ENCODE measurements at regions not wholly inside any gene's neighbourhood (a gene's known extent, or its start where the extent isn't known, plus 50 kb on each side); places are given as distances from the start of the nearest gene placed in this dataset.

DNA sequence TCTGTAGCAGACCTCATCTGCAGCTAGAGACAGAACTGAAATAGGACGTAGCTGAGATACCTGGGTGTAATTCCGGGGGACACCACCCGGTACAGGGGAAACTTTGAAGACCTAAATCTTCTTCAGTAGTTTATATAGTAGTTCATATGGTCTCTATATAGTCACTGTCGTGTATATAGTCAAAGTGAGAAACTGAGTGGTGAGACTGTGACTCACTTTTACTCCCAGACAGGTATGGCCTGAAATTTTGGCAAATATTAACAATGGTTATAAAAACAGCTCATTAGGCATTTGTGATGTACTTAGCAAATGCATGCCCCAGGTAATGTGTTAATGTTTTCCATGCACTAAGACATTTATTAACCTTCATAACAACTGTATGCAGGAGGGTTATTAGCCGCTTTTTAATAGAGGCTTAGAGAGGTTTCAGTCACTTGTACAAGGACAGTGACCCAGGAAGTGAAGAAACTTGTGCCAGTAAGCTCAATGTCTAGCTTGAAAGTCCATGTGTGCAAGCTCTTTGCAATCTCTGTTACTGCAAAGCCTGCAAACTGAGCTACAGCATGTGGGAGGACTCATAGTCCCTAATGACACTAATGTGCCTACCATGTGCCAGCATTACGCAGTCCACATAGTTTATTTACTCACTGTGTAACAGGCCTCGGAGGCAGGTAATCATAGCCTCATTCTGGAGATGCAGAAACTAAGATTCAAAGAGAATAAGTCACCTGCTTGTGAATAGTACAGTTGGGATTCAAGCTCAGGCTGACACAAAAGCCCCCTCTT lies 165.4 kb upstream of the CHD6 start:
- no peaks in the 10 kb centered on the region; a peak in 1 of 5 replicates for H3K27me3 ChIP-seq (ENCODE audit: control insufficient read depth in 1 of 2, insufficient read depth in 2 of 2, low read length in 2 of 2)
- H2AFZ ChIP-seq (ENCODE audit: low read length), result no peak overlapping the region
- 3% methylated on average over 7 of the region's 7 CpGs for WGBS (ENCODE audit: low lambda C conversion rate)
- ATAC-seq (no peak), DNase-seq (ENCODE audit: low spot score) (no peak), FAIRE-seq (no peak)
- intact Hi-C loops (cut with micrococcal nuclease; ENCODE audit: unreplicated experiment), result no loop called here
- ChIA-PET CTCF (ENCODE audit: low intra/inter-chr PET ratio, low total read pairs) (no interaction called here), POLR2A (no interaction called here)
- H3K27ac ChIP-seq (ENCODE audit: extremely low read length, insufficient read depth, low read length), result no peak overlapping the region
- H3K4me1 ChIP-seq (ENCODE audit: insufficient read depth, low read length), result no peaks in the 10 kb centered on the region
- no peak overlapping the region for H3K4me2 ChIP-seq (ENCODE audit: low read depth, low read length)
- in situ Hi-C loops (cut with HindIII; ENCODE audit: extremely low pct_ligation_motif_present, low pct_unique_long_range_greater_than_20kb), result no loop called here
- H3K4me3 ChIP-seq (replicated peaks in 1 of 3; ENCODE audit: insufficient read depth in 1 of 3, low read depth in 2 of 3, low read length in 3 of 3), result no peak overlapping the region
- H3K36me3 ChIP-seq (replicated peaks in 1 of 2; ENCODE audit: control insufficient read depth in 1 of 2, insufficient read depth in 2 of 2, low read length in 2 of 2), result no peaks in the 10 kb centered on the region
- no peak overlapping the region for H3K9ac ChIP-seq (ENCODE audit: insufficient read depth, low read depth, low read length)
- H4K20me1 ChIP-seq (ENCODE audit: insufficient read depth, low read length), result no peaks in the 10 kb centered on the region
- no TSS peak for BruUV-seq (replicated peaks)
- no peaks in the 10 kb centered on the region for H3K79me2 ChIP-seq (ENCODE audit: insufficient read depth, low read length)
- H3K9me3 ChIP-seq (ENCODE audit: low read length), result no peaks in the 10 kb centered on the region
- TF ChIP-seq TCF7L2 (IDR thresholded peaks at IDR 0.05; ENCODE audit: low read depth, low read length), result no peak
- no peak for TF ChIP-seq ZNF7 (CRISPR knock-in tag; IDR thresholded peaks at IDR 0.05)
- no peak for TF ChIP-seq HOXA9 (CRISPR knock-in tag; IDR thresholded peaks at IDR 0.05; ENCODE audit: borderline replicate concordance)
- no peak for TF ChIP-seq ZNF17 (CRISPR knock-in tag; IDR thresholded peaks at IDR 0.05)

DNA sequence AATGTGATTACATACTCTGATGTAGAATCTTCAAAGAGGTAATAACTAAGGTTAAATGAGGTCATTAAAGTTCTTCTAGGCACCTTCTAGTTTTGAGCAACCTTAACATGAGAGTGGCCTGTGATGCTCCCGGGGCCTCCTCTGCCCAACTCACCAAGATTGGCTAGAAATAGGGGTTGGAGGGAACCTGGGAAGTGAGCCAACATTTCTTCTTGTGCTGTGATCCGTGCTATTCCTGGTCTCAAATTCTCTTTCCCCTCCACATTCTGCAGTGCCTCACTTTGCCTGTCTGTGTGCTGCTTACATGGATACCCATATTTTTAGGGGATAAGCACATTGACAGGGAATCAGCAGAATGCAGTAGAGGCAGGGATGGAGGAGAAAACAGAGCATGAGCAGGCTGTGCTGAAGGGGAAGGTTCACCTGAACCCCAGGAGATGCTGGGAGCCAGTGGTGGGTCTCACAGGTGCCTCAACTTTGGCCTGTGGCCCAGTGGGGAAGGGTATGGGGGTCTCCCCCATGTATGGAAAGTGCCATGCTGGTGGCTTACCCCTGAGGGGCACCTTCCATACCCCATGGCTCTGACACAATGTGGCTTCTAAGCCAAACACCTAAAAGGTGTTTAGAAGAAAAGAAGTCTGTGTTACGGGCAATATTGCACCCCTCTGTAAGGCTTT lies 164.7 kb upstream of the CHD6 start:
- H3K36me3 ChIP-seq (replicated peaks in 1 of 2; ENCODE audit: control insufficient read depth in 1 of 2, insufficient read depth in 2 of 2, low read length in 2 of 2), result no peaks in the 10 kb centered on the region
- DNase-seq (ENCODE audit: low spot score) (no peak), FAIRE-seq (no peak), ATAC-seq (no peak)
- no peaks in the 10 kb centered on the region for H3K9me3 ChIP-seq (ENCODE audit: low read length)
- H3K79me2 ChIP-seq (ENCODE audit: insufficient read depth, low read length), result no peaks in the 10 kb centered on the region
- POLR2A ChIA-PET, result no interaction called here
- intact Hi-C loops (cut with micrococcal nuclease; ENCODE audit: unreplicated experiment), result no loop called here
- CTCF ChIA-PET (ENCODE audit: low intra/inter-chr PET ratio, low total read pairs), result no interaction called here
- in situ Hi-C loops (cut with HindIII; ENCODE audit: extremely low pct_ligation_motif_present, low pct_unique_long_range_greater_than_20kb), result no loop called here
- no peak overlapping the region for H3K27ac ChIP-seq (ENCODE audit: extremely low read length, insufficient read depth, low read length)
- H3K4me1 ChIP-seq (ENCODE audit: insufficient read depth, low read length), result no peaks in the 10 kb centered on the region
- H3K9ac ChIP-seq (ENCODE audit: insufficient read depth, low read depth, low read length), result no peak overlapping the region
- WGBS (ENCODE audit: low lambda C conversion rate), result 7% methylated on average over 3 of the region's 3 CpGs
- H3K4me3 ChIP-seq (replicated peaks in 1 of 3; ENCODE audit: insufficient read depth in 1 of 3, low read depth in 2 of 3, low read length in 3 of 3), result no peak overlapping the region
- BruUV-seq (replicated peaks), result no TSS peak
- H2AFZ ChIP-seq (ENCODE audit: low read length), result no peak overlapping the region
- no peak overlapping the region for H3K4me2 ChIP-seq (ENCODE audit: low read depth, low read length)
- H3K27me3 ChIP-seq (ENCODE audit: control insufficient read depth in 1 of 2, insufficient read depth in 2 of 2, low read length in 2 of 2), result no peaks in the 10 kb centered on the region; a peak in 1 of 5 replicates
- H4K20me1 ChIP-seq (ENCODE audit: insufficient read depth, low read length), result no peaks in the 10 kb centered on the region
- TF ChIP-seq ATM (IDR thresholded peaks at IDR 0.05; ENCODE audit: borderline replicate concordance) (no peak), RFX3 (CRISPR knock-in tag; IDR thresholded peaks at IDR 0.05) (no peak), ZNF549 (CRISPR knock-in tag; IDR thresholded peaks at IDR 0.05) (no peak), MYNN (CRISPR knock-in tag; IDR thresholded peaks at IDR 0.05; ENCODE audit: low read depth) (no peak)
- TF ChIP-seq, protein P1, sequence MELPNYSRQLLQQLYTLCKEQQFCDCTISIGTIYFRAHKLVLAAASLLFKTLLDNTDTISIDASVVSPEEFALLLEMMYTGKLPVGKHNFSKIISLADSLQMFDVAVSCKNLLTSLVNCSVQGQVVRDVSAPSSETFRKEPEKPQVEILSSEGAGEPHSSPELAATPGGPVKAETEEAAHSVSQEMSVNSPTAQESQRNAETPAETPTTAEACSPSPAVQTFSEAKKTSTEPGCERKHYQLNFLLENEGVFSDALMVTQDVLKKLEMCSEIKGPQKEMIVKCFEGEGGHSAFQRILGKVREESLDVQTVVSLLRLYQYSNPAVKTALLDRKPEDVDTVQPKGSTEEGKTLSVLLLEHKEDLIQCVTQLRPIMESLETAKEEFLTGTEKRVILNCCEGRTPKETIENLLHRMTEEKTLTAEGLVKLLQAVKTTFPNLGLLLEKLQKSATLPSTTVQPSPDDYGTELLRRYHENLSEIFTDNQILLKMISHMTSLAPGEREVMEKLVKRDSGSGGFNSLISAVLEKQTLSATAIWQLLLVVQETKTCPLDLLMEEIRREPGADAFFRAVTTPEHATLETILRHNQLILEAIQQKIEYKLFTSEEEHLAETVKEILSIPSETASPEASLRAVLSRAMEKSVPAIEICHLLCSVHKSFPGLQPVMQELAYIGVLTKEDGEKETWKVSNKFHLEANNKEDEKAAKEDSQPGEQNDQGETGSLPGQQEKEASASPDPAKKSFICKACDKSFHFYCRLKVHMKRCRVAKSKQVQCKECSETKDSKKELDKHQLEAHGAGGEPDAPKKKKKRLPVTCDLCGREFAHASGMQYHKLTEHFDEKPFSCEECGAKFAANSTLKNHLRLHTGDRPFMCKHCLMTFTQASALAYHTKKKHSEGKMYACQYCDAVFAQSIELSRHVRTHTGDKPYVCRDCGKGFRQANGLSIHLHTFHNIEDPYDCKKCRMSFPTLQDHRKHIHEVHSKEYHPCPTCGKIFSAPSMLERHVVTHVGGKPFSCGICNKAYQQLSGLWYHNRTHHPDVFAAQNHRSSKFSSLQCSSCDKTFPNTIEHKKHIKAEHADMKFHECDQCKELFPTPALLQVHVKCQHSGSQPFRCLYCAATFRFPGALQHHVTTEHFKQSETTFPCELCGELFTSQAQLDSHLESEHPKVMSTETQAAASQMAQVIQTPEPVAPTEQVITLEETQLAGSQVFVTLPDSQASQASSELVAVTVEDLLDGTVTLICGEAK (IDR thresholded peaks at IDR 0.05), result no peak
- TF ChIP-seq, protein P1 (CRISPR knock-in tag; IDR thresholded peaks at IDR 0.05), result no peak
